Progenitor cell of endocrine pancreas (in vitro differentiated cells): ENCODE measurements at regions not wholly inside any gene's neighbourhood (a gene's known extent, or its start where the extent isn't known, plus 50 kb on each side); places are given as distances from the start of the nearest gene placed in this dataset.

ENCODE experiments used
- DNase-seq: peaks from one replicate; pipeline ENCODE4 v3.0.0; 2021; ENCODE audit warnings: low spot score; ENCODE audit not compliant: unreplicated experiment
- H3K27ac Mint-ChIP-seq: 2 replicates; pipeline ENCODE4 v1.8.0; 2021; ENCODE audit warnings: mild to moderate bottlenecking, moderate library complexity, mixed read lengths
- H3K27me3 Mint-ChIP-seq: 2 replicates; pipeline ENCODE4 v1.8.0; 2021; ENCODE audit warnings: mixed read lengths
- H3K36me3 Mint-ChIP-seq: 2 replicates; pipeline ENCODE4 v1.8.0; 2022; ENCODE audit warnings: mixed read lengths; ENCODE audit not compliant: insufficient read depth
- H3K4me1 Mint-ChIP-seq: 2 replicates; pipeline ENCODE4 v1.8.0; 2021; ENCODE audit warnings: low read depth, mixed read lengths
- H3K4me3 Mint-ChIP-seq: 2 replicates; pipeline ENCODE4 v1.8.0; 2021; ENCODE audit warnings: low read depth, mild to moderate bottlenecking, moderate library complexity, mixed read lengths
- H3K9me3 Mint-ChIP-seq: 2 replicates; pipeline ENCODE4 v1.8.0; 2021; ENCODE audit warnings: low read depth, mixed read lengths
- CTCF ChIP-seq: fragments of 200-600 bp; sonication (generic); IDR thresholded peaks from one replicate; pipeline ENCODE4 v1.5.0; 2021; ENCODE audit warnings: antibody characterized with exemption, mild to moderate bottlenecking; ENCODE audit not compliant: unreplicated experiment

- TF ChIP-seq CTCF, result no peak
- no peaks in the 10 kb centered on the region for H3K9me3 Mint-ChIP-seq
- no peak overlapping the region for H3K27ac Mint-ChIP-seq
- H3K4me1 Mint-ChIP-seq, result peaks cover 1% of the 10 kb centered on the region
- H3K36me3 Mint-ChIP-seq, result no peaks in the 10 kb centered on the region
- peaks cover 5% of the 10 kb centered on the region for H3K27me3 Mint-ChIP-seq
- no peak overlapping the region for H3K4me3 Mint-ChIP-seq
- no peak for DNase-seq
Measured at GRCh38 chr11:15653191-15653710, 538.5 kb downstream of the INSC start.

- no peak overlapping the region for H3K4me3 Mint-ChIP-seq
- peaks cover 5% of the 10 kb centered on the region for H3K27me3 Mint-ChIP-seq
- no peaks in the 10 kb centered on the region for H3K9me3 Mint-ChIP-seq
- DNase-seq, result no peak
- H3K4me1 Mint-ChIP-seq, result peaks cover 1% of the 10 kb centered on the region
- no peak for TF ChIP-seq CTCF
- no peak overlapping the region for H3K27ac Mint-ChIP-seq
- no peaks in the 10 kb centered on the region for H3K36me3 Mint-ChIP-seq
Measured at GRCh38 chr11:15654451-15654850, 539.7 kb downstream of the INSC start.

DNA sequence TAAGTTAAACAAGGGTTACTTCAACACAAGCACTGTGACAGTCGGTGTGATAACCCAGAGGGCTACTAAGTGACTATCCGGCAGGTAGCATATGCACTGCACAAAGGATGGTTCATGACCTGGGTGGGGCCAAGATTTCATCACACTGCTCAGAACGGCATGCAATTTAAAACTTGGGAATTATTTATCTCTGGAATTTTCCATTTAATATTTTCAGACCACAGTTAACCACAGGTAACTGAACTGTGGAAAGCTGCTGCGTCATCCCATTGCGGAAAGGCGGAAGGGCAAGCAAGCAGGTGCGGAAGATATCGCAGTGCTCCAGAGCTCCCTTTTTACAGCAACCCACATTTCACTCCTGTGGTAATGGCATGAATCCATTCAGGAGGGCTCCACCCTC, 540.8 kb downstream of the INSC start:
- H3K4me3 Mint-ChIP-seq, result no peak overlapping the region
- no peak for DNase-seq
- no peaks in the 10 kb centered on the region for H3K36me3 Mint-ChIP-seq
- H3K9me3 Mint-ChIP-seq, result no peaks in the 10 kb centered on the region
- peaks cover 5% of the 10 kb centered on the region for H3K27me3 Mint-ChIP-seq
- no peak for TF ChIP-seq CTCF
- no peak overlapping the region for H3K27ac Mint-ChIP-seq
- H3K4me1 Mint-ChIP-seq, result peaks cover 1% of the 10 kb centered on the region

- Mint-ChIP-seq H3K27ac (no peak overlapping the region), H3K27me3 (peaks cover 5% of the 10 kb centered on the region), H3K4me3 (no peak overlapping the region), H3K4me1 (peaks cover 4% of the 10 kb centered on the region), H3K9me3 (no peaks in the 10 kb centered on the region), H3K36me3 (no peaks in the 10 kb centered on the region)
- no peak for DNase-seq
- no peak for TF ChIP-seq CTCF
Measured at GRCh38 chr11:15657264-15657663, 542.5 kb downstream of the INSC start.

GRCh38 chr11:15660496-15660895, 545.8 kb downstream of the INSC start:
- H3K27ac Mint-ChIP-seq, result no peak overlapping the region
- no peaks in the 10 kb centered on the region for H3K9me3 Mint-ChIP-seq

More at GRCh38 chr11:15660496-15660895, 545.8 kb downstream of the INSC start:
- no peak for TF ChIP-seq CTCF
- DNase-seq, result no peak
- Mint-ChIP-seq H3K36me3 (no peaks in the 10 kb centered on the region), H3K4me1 (peaks cover 16% of the 10 kb centered on the region), H3K4me3 (no peak overlapping the region), H3K27me3 (peaks cover 9% of the 10 kb centered on the region)
